ENCODE measurements at regions not wholly inside any gene's neighbourhood (a gene's known extent, or its start where the extent isn't known, plus 50 kb on each side); places are given as distances from the start of the nearest gene placed in this dataset.

GRCh38 chr20:59498291-59498690, 106.0 kb upstream of the PHACTR3 start:
- no peak overlapping the region for H3K27ac ChIP-seq (ENCODE audit: low read depth, low read length)
- H2AFZ ChIP-seq (ENCODE audit: low read length): no peak overlapping the region
- no peaks in the 10 kb centered on the region for H3K79me2 ChIP-seq (ENCODE audit: insufficient read depth, low read length)
- TF ChIP-seq, protein P1, sequence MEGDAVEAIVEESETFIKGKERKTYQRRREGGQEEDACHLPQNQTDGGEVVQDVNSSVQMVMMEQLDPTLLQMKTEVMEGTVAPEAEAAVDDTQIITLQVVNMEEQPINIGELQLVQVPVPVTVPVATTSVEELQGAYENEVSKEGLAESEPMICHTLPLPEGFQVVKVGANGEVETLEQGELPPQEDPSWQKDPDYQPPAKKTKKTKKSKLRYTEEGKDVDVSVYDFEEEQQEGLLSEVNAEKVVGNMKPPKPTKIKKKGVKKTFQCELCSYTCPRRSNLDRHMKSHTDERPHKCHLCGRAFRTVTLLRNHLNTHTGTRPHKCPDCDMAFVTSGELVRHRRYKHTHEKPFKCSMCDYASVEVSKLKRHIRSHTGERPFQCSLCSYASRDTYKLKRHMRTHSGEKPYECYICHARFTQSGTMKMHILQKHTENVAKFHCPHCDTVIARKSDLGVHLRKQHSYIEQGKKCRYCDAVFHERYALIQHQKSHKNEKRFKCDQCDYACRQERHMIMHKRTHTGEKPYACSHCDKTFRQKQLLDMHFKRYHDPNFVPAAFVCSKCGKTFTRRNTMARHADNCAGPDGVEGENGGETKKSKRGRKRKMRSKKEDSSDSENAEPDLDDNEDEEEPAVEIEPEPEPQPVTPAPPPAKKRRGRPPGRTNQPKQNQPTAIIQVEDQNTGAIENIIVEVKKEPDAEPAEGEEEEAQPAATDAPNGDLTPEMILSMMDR (IDR thresholded peaks at IDR 0.05; ENCODE audit: extremely low read depth, low read depth, low read length): no peak
- DNase-seq (ENCODE audit: insufficient read length, low spot score, missing footprints): no peak
- H3K4me1 ChIP-seq (ENCODE audit: insufficient read depth, low read length): no peaks in the 10 kb centered on the region
- H3K36me3 ChIP-seq (ENCODE audit: insufficient read depth, low read length): no peaks in the 10 kb centered on the region
- no peaks in the 10 kb centered on the region for H3K27me3 ChIP-seq (ENCODE audit: insufficient read depth, low read length)
- no peak overlapping the region for H3K4me2 ChIP-seq (ENCODE audit: insufficient read depth, low read length)
- H4K20me1 ChIP-seq (ENCODE audit: insufficient read depth, low read length): no peaks in the 10 kb centered on the region
- H3K9me3 ChIP-seq (ENCODE audit: low read depth, low read length): no peaks in the 10 kb centered on the region
- no peak overlapping the region for H3K4me3 ChIP-seq (ENCODE audit: insufficient read depth, low read length)

GRCh38 chr20:59499863-59500262, 104.5 kb upstream of the PHACTR3 start:
- TF ChIP-seq, protein P1 (IDR thresholded peaks at IDR 0.05; ENCODE audit: extremely low read depth, low read depth, low read length): no peak
- H2AFZ ChIP-seq (ENCODE audit: low read length): no peak overlapping the region
- H3K36me3 ChIP-seq (ENCODE audit: insufficient read depth, low read length): no peaks in the 10 kb centered on the region
- no peaks in the 10 kb centered on the region for H3K4me1 ChIP-seq (ENCODE audit: insufficient read depth, low read length)
- H4K20me1 ChIP-seq (ENCODE audit: insufficient read depth, low read length): no peaks in the 10 kb centered on the region
- no peak overlapping the region for H3K4me2 ChIP-seq (ENCODE audit: insufficient read depth, low read length)
- no peak overlapping the region for H3K4me3 ChIP-seq (ENCODE audit: insufficient read depth, low read length)
- DNase-seq (ENCODE audit: insufficient read length, low spot score, missing footprints): peak; percentile 66
- no peak overlapping the region for H3K27ac ChIP-seq (ENCODE audit: low read depth, low read length)
- no peaks in the 10 kb centered on the region for H3K27me3 ChIP-seq (ENCODE audit: insufficient read depth, low read length)
- H3K79me2 ChIP-seq (ENCODE audit: insufficient read depth, low read length): no peaks in the 10 kb centered on the region
- no peaks in the 10 kb centered on the region for H3K9me3 ChIP-seq (ENCODE audit: low read depth, low read length)

- Histone ChIP-seq H3K9me3 (ENCODE audit: low read depth, low read length) (no peaks in the 10 kb centered on the region), H3K36me3 (ENCODE audit: insufficient read depth, low read length) (no peaks in the 10 kb centered on the region), H3K27me3 (ENCODE audit: insufficient read depth, low read length) (no peaks in the 10 kb centered on the region), H3K4me3 (ENCODE audit: insufficient read depth, low read length) (no peak overlapping the region), H4K20me1 (ENCODE audit: insufficient read depth, low read length) (no peaks in the 10 kb centered on the region), H3K4me1 (ENCODE audit: insufficient read depth, low read length) (no peaks in the 10 kb centered on the region), H3K4me2 (ENCODE audit: insufficient read depth, low read length) (no peak overlapping the region), H2AFZ (ENCODE audit: low read length) (no peak overlapping the region), H3K27ac (ENCODE audit: low read depth, low read length) (no peak overlapping the region), H3K79me2 (ENCODE audit: insufficient read depth, low read length) (no peaks in the 10 kb centered on the region)
- TF ChIP-seq, protein P1 (IDR thresholded peaks at IDR 0.05; ENCODE audit: extremely low read depth, low read depth, low read length): no peak
- no peak for DNase-seq (ENCODE audit: insufficient read length, low spot score, missing footprints)
These were observed 95.6 kb upstream of the PHACTR3 start for GRCh38 chr20:59508729-59509128.

DNA sequence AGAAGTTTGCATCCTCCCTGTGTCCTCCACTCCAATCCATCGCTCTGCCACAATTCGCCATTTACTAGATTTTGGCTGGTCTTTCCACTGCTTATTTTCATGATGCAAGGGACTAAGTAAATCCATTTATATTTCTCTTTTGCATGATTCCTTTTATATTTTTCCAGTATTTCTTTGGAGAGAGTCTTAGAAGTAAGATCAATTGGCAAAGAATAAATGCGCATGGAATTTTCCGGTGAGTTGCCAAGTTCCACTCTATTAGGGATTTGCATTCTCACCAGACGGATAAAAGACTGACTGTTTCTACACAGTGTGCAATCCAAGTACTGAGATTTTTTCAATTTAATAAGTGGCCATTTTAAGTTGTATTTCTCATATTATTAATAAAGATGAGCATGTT, 91.7 kb upstream of the PHACTR3 start:
- no peaks in the 10 kb centered on the region for H3K79me2 ChIP-seq (ENCODE audit: insufficient read depth, low read length)

More for the DNA sequence above, 91.7 kb upstream of the PHACTR3 start:
- Histone ChIP-seq H3K36me3 (ENCODE audit: insufficient read depth, low read length) (no peaks in the 10 kb centered on the region), H3K4me3 (ENCODE audit: insufficient read depth, low read length) (no peak overlapping the region), H3K9me3 (ENCODE audit: low read depth, low read length) (no peaks in the 10 kb centered on the region), H3K4me1 (ENCODE audit: insufficient read depth, low read length) (no peaks in the 10 kb centered on the region), H3K27me3 (ENCODE audit: insufficient read depth, low read length) (no peaks in the 10 kb centered on the region), H3K27ac (ENCODE audit: low read depth, low read length) (no peak overlapping the region), H3K4me2 (ENCODE audit: insufficient read depth, low read length) (no peak overlapping the region), H4K20me1 (ENCODE audit: insufficient read depth, low read length) (no peaks in the 10 kb centered on the region), H2AFZ (ENCODE audit: low read length) (no peak overlapping the region)
- no peak for DNase-seq (ENCODE audit: insufficient read length, low spot score, missing footprints)
- TF ChIP-seq, protein P1 (IDR thresholded peaks at IDR 0.05; ENCODE audit: extremely low read depth, low read depth, low read length): no peak
